ENCODE measurements at regions not wholly inside any gene's neighbourhood (a gene's known extent, or its start where the extent isn't known, plus 50 kb on each side); places are given as distances from the start of the nearest gene placed in this dataset.

- Mint-ChIP-seq H3K27me3 (no peaks in the 10 kb centered on the region), H3K36me3 (no peaks in the 10 kb centered on the region), H3K4me1 (peaks cover 5% of the 10 kb centered on the region), H3K4me3 (no peak overlapping the region), H3K27ac (no peak overlapping the region), H3K9me3 (no peaks in the 10 kb centered on the region)
- no peak for ATAC-seq
Measured at GRCh38 chr3:188940573-188940932, 231.2 kb upstream of the TPRG1 start.

GRCh38 chr3:188941103-188941502 lies 230.7 kb upstream of the TPRG1 start:
- ATAC-seq, result peak; percentile 94
- Mint-ChIP-seq H3K4me3 (no peak overlapping the region), H3K36me3 (no peaks in the 10 kb centered on the region), H3K27ac (no peak overlapping the region), H3K9me3 (no peaks in the 10 kb centered on the region), H3K27me3 (no peaks in the 10 kb centered on the region), H3K4me1 (peaks cover 5% of the 10 kb centered on the region)

GRCh38 chr3:188942191-188942590 lies 229.6 kb upstream of the TPRG1 start:
- H3K36me3 Mint-ChIP-seq, result no peaks in the 10 kb centered on the region
- no peak overlapping the region for H3K27ac Mint-ChIP-seq
- H3K4me1 Mint-ChIP-seq, result peaks cover 5% of the 10 kb centered on the region
- ATAC-seq, result no peak
- no peaks in the 10 kb centered on the region for H3K27me3 Mint-ChIP-seq
- H3K4me3 Mint-ChIP-seq, result no peak overlapping the region
- H3K9me3 Mint-ChIP-seq, result no peaks in the 10 kb centered on the region

- Mint-ChIP-seq H3K9me3 (no peaks in the 10 kb centered on the region), H3K4me1 (peaks cover 9% of the 10 kb centered on the region), H3K27me3 (peaks cover 6% of the 10 kb centered on the region), H3K27ac (no peak overlapping the region), H3K36me3 (no peaks in the 10 kb centered on the region), H3K4me3 (no peak overlapping the region)
- no peak for ATAC-seq
Measured at GRCh38 chr3:188943591-188943990, 228.2 kb upstream of the TPRG1 start.

- Mint-ChIP-seq H3K36me3 (no peaks in the 10 kb centered on the region), H3K4me3 (no peak overlapping the region), H3K27me3 (peaks cover 11% of the 10 kb centered on the region), H3K4me1 (peaks cover 14% of the 10 kb centered on the region), H3K27ac (no peak overlapping the region), H3K9me3 (no peaks in the 10 kb centered on the region)
- no peak for ATAC-seq
Measured at GRCh38 chr3:188944108-188944507, 227.7 kb upstream of the TPRG1 start.

GRCh38 chr3:188946351-188947240 lies 225.2 kb upstream of the TPRG1 start:
- Mint-ChIP-seq H3K27ac (no peak overlapping the region), H3K4me3 (no peak overlapping the region), H3K36me3 (no peaks in the 10 kb centered on the region), H3K27me3 (peaks cover 11% of the 10 kb centered on the region), H3K9me3 (no peaks in the 10 kb centered on the region), H3K4me1 (peaks cover 27% of the 10 kb centered on the region)
- ATAC-seq, result no peak

GRCh38 chr3:188947401-188948280 lies 224.1 kb upstream of the TPRG1 start:
- H3K36me3 Mint-ChIP-seq, result no peaks in the 10 kb centered on the region
- peak overlapping the region; percentile 40 for H3K4me3 Mint-ChIP-seq
- H3K9me3 Mint-ChIP-seq, result no peaks in the 10 kb centered on the region
- H3K4me1 Mint-ChIP-seq, result peaks cover 28% of the 10 kb centered on the region
- H3K27me3 Mint-ChIP-seq, result peaks cover 11% of the 10 kb centered on the region
- ATAC-seq, result peak; percentile 28
- H3K27ac Mint-ChIP-seq, result no peak overlapping the region

- H3K4me1 Mint-ChIP-seq, result peaks cover 28% of the 10 kb centered on the region
- H3K27me3 Mint-ChIP-seq, result peaks cover 11% of the 10 kb centered on the region
- H3K4me3 Mint-ChIP-seq, result peak overlapping the region; percentile 41
- no peaks in the 10 kb centered on the region for H3K36me3 Mint-ChIP-seq
- H3K27ac Mint-ChIP-seq, result peak overlapping the region; percentile 26
- peak; percentile 59 for ATAC-seq
- no peaks in the 10 kb centered on the region for H3K9me3 Mint-ChIP-seq
Measured at GRCh38 chr3:188948281-188948996, 223.3 kb upstream of the TPRG1 start.

GRCh38 chr3:188948997-188949389 lies 222.8 kb upstream of the TPRG1 start:
- Mint-ChIP-seq H3K9me3 (no peaks in the 10 kb centered on the region), H3K4me1 (peaks cover 28% of the 10 kb centered on the region), H3K27ac (peak overlapping the region; percentile 26), H3K27me3 (peaks cover 11% of the 10 kb centered on the region), H3K4me3 (no peak overlapping the region), H3K36me3 (no peaks in the 10 kb centered on the region)
- ATAC-seq, result peak; percentile 83

- Mint-ChIP-seq H3K27ac (peak overlapping the region; percentile 26), H3K36me3 (no peaks in the 10 kb centered on the region), H3K4me1 (peaks cover 28% of the 10 kb centered on the region), H3K9me3 (no peaks in the 10 kb centered on the region), H3K27me3 (peaks cover 11% of the 10 kb centered on the region), H3K4me3 (no peak overlapping the region)
- ATAC-seq, result no peak
Measured at GRCh38 chr3:188949456-188949855, 222.3 kb upstream of the TPRG1 start.

- Mint-ChIP-seq H3K27me3 (peaks cover 11% of the 10 kb centered on the region), H3K27ac (no peak overlapping the region), H3K9me3 (no peaks in the 10 kb centered on the region), H3K4me1 (peaks cover 28% of the 10 kb centered on the region), H3K4me3 (no peak overlapping the region), H3K36me3 (no peaks in the 10 kb centered on the region)
- ATAC-seq, result no peak
Measured at GRCh38 chr3:188949996-188950395, 221.8 kb upstream of the TPRG1 start.

GRCh38 chr3:188950832-188951489 lies 220.8 kb upstream of the TPRG1 start:
- Mint-ChIP-seq H3K4me1 (peaks cover 28% of the 10 kb centered on the region), H3K9me3 (no peaks in the 10 kb centered on the region), H3K27me3 (peaks cover 11% of the 10 kb centered on the region), H3K4me3 (no peak overlapping the region), H3K36me3 (no peaks in the 10 kb centered on the region), H3K27ac (no peak overlapping the region)
- peak; percentile 72 for ATAC-seq

GRCh38 chr3:188951734-188952133 lies 220.0 kb upstream of the TPRG1 start:
- Mint-ChIP-seq H3K4me3 (no peak overlapping the region), H3K27ac (no peak overlapping the region), H3K27me3 (peaks cover 11% of the 10 kb centered on the region), H3K9me3 (no peaks in the 10 kb centered on the region), H3K4me1 (peaks cover 28% of the 10 kb centered on the region), H3K36me3 (no peaks in the 10 kb centered on the region)
- no peak for ATAC-seq

- Mint-ChIP-seq H3K27ac (no peak overlapping the region), H3K9me3 (no peaks in the 10 kb centered on the region), H3K4me1 (peaks cover 13% of the 10 kb centered on the region), H3K27me3 (no peaks in the 10 kb centered on the region), H3K4me3 (no peak overlapping the region), H3K36me3 (no peaks in the 10 kb centered on the region)
- ATAC-seq, result peak; percentile 80
Measured at GRCh38 chr3:188954590-188955208, 217.1 kb upstream of the TPRG1 start.
